ENCODE measurements at regions not wholly inside any gene's neighbourhood (a gene's known extent, or its start where the extent isn't known, plus 50 kb on each side); places are given as distances from the start of the nearest gene placed in this dataset.

- DNase-seq, result no peak
- intact Hi-C loops (cut with DNase I; ENCODE audit: low total_unique reads), result no loop called here
These were observed 691.3 kb upstream of the NR2F2 start for GRCh38 chr15:95639208-95639607.

GRCh38 chr15:95644100-95644875 is 686.2 kb upstream of the NR2F2 start:
- no peaks in the 10 kb centered on the region for H3K27me3 ChIP-seq
- no peak overlapping the region for H3K4me3 ChIP-seq
- DNase-seq, result peak; percentile 22 to 39
- H3K9me3 ChIP-seq, result no peaks in the 10 kb centered on the region
- H3K4me1 ChIP-seq, result no peaks in the 10 kb centered on the region
- no peaks in the 10 kb centered on the region for H3K36me3 ChIP-seq
- intact Hi-C loops (cut with DNase I; ENCODE audit: low total_unique reads), result no loop called here
- no peak overlapping the region for H3K27ac ChIP-seq
- TF ChIP-seq CTCF (IDR thresholded peaks at IDR 0.05), result no peak
- no peak for TF ChIP-seq POLR2A (IDR thresholded peaks at IDR 0.05)

More at GRCh38 chr15:95639208-95639607, 691.3 kb upstream of the NR2F2 start:
- Histone ChIP-seq H3K27ac (no peak overlapping the region), H3K36me3 (no peaks in the 10 kb centered on the region), H3K4me1 (no peaks in the 10 kb centered on the region), H3K4me3 (no peak overlapping the region), H3K9me3 (no peaks in the 10 kb centered on the region), H3K27me3 (no peaks in the 10 kb centered on the region)
- TF ChIP-seq CTCF (IDR thresholded peaks at IDR 0.05) (no peak), POLR2A (IDR thresholded peaks at IDR 0.05) (no peak)

GRCh38 chr15:95645791-95646338 is 684.6 kb upstream of the NR2F2 start:
- H3K27me3 ChIP-seq, result no peaks in the 10 kb centered on the region
- H3K9me3 ChIP-seq, result no peaks in the 10 kb centered on the region
- intact Hi-C loops (cut with DNase I; ENCODE audit: low total_unique reads), result no loop called here
- no peaks in the 10 kb centered on the region for H3K36me3 ChIP-seq
- H3K27ac ChIP-seq, result no peak overlapping the region
- no peaks in the 10 kb centered on the region for H3K4me1 ChIP-seq
- H3K4me3 ChIP-seq, result no peak overlapping the region
- no peak for DNase-seq
- no peak for TF ChIP-seq POLR2A (IDR thresholded peaks at IDR 0.05)
- TF ChIP-seq CTCF (IDR thresholded peaks at IDR 0.05), result no peak

- Histone ChIP-seq H3K4me1 (no peaks in the 10 kb centered on the region), H3K4me3 (no peak overlapping the region), H3K27ac (no peak overlapping the region), H3K36me3 (no peaks in the 10 kb centered on the region), H3K9me3 (no peaks in the 10 kb centered on the region), H3K27me3 (no peaks in the 10 kb centered on the region)
- no peak for DNase-seq
- no peak for TF ChIP-seq CTCF (IDR thresholded peaks at IDR 0.05)
- TF ChIP-seq POLR2A (IDR thresholded peaks at IDR 0.05), result no peak
- intact Hi-C loops (cut with DNase I; ENCODE audit: low total_unique reads), result no loop called here
These were observed 683.8 kb upstream of the NR2F2 start for GRCh38 chr15:95646484-95647273.

Measured in uterus (tissue), 3 donors.